Panc1 (cell line): ENCODE measurements at regions not wholly inside any gene's neighbourhood (a gene's known extent, or its start where the extent isn't known, plus 50 kb on each side); places are given as distances from the start of the nearest gene placed in this dataset.

Experiments
- ATAC-seq: fragments of 200-7000 bp; cut with Tn5 transposase; 2 replicates; pipeline ENCODE4 v1.9.1; 2020; ENCODE audit warnings: mild to moderate bottlenecking, moderate library complexity
- BruUV-seq: library from RNA; stranded (reverse); fragments of 400-500 nt; replicated peaks from 2 replicates; lab custom pipeline; 2021; lab: Mats Ljungman, UMichigan
- CTCF ChIA-PET: fragments of 300-600 bp; sonication (Branson Sonifier 250); formaldehyde crosslinking; loops from one replicate; lab custom pipeline; 2022; ENCODE audit warnings: antibody characterized with exemption; lab: Charles Lee
- POLR2A ChIA-PET: fragments of 300-600 bp; sonication (Branson Sonifier 250); formaldehyde crosslinking; loops from one replicate; lab custom pipeline; 2022; ENCODE audit warnings: antibody characterized with exemption; lab: Charles Lee
- DNase-seq: peaks from one replicate; pipeline ENCODE4 v3.0.0-alpha.2; 2010; ENCODE audit warnings: low read depth, low spot score
- H3K27ac ChIP-seq: 2 replicates; pipeline ENCODE4 v1.5.1; 2011; ENCODE audit warnings: mild to moderate bottlenecking, low read length, inconsistent platforms
- H3K27me3 ChIP-seq: fragments of 200-500 bp; sonication (Bioruptor generic); 2 replicates; pipeline ENCODE4 v1.6.0; 2014; ENCODE audit warnings: low read length, inconsistent platforms; ENCODE audit not compliant: control insufficient read depth, insufficient read depth
- H3K36me3 ChIP-seq: fragments of 200-500 bp; sonication (Bioruptor generic); 2 replicates; pipeline ENCODE4 v1.5.1; 2014; ENCODE audit warnings: inconsistent platforms, mild to moderate bottlenecking, low read length, moderate library complexity; ENCODE audit not compliant: control insufficient read depth, insufficient read depth
- H3K4me1 ChIP-seq: 2 replicates; pipeline ENCODE4 v1.5.1; 2011; ENCODE audit warnings: inconsistent platforms, mild to moderate bottlenecking, low read length, moderate library complexity; ENCODE audit not compliant: control insufficient read depth, insufficient read depth
- H3K4me3 ChIP-seq, 2 experiments: 2 replicates each; pipeline ENCODE4 v1.5.1; 2011 to 2012; ENCODE audit warnings: low read depth in 2 of 2, low read length in 2 of 2, mild to moderate bottlenecking in 2 of 2, inconsistent platforms in 1 of 2, moderate library complexity in 1 of 2
- H3K9me3 ChIP-seq: fragments of 200-500 bp; sonication (Bioruptor generic); 2 replicates; pipeline ENCODE4 v1.5.1; 2014; ENCODE audit warnings: low read depth, mild to moderate bottlenecking, inconsistent platforms, low read length, moderate library complexity; ENCODE audit not compliant: control insufficient read depth, insufficient read depth
- POLR2AphosphoS5 ChIP-seq: IDR thresholded peaks from 2 replicates; pipeline ENCODE4 v1.6.1; 2012; ENCODE audit warnings: mild to moderate bottlenecking, low read depth, low read length, moderate library complexity
- SIN3A ChIP-seq: IDR thresholded peaks from 2 replicates; pipeline ENCODE4 v1.6.1; 2012; ENCODE audit warnings: low read depth, mild to moderate bottlenecking, low read length, moderate library complexity, borderline replicate concordance; ENCODE audit not compliant: insufficient read depth
- TCF7L2 ChIP-seq: IDR thresholded peaks from 2 replicates; pipeline ENCODE4 v1.6.1; 2011; ENCODE audit warnings: mild to moderate bottlenecking, low read depth, low read length, inconsistent platforms
- in situ Hi-C: cut with HindIII; loops from 2 replicates; pipeline ENCODE4 v1.10.0; 2016; ENCODE audit warnings: low sequenced_read_pairs, low pct_unique_long_range_greater_than_20kb
- intact Hi-C: fragments of 100-400 bp; cut with micrococcal nuclease; formaldehyde crosslinking; loops from one replicate; pipeline ENCODE4 v1.10.0; 2022; ENCODE audit not compliant: unreplicated experiment
- TF ChIP-seq, protein P1 (sequence below), 2 experiments: IDR thresholded peaks; 2 replicates each; pipeline ENCODE4 v1.6.1; 2011 to 2012; ENCODE audit warnings: low read depth in 2 of 2, control low read depth in 1 of 2, low read length in 1 of 2, mild to moderate bottlenecking in 1 of 2, moderate library complexity in 1 of 2; ENCODE audit not compliant: insufficient read depth in 1 of 2
- TF ChIP-seq, protein P2 (sequence below): fragments of 450-650 bp; IDR thresholded peaks from 2 replicates; pipeline ENCODE4 v1.5.1; 2017; ENCODE audit warnings: mild to moderate bottlenecking

DNA sequence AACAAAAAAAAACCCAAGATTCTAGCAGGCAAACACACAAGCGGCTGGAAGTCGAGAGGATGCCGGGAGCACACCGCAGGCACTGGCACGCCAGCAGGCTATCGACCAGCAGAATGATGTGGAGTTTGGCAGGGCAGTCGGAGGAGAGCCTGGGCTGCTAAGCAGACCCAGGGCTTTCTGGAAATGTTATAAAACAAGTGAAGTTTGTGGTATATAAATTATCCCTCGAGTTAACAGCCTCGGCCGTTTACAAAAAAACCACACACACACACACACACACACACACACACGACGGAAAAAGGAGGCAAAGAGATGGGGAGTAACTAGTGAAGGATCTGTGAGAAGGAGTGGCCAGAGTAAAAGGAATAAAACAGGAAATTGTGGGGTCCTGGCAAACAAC is 87.2 kb upstream of the IVNS1ABP start:
- Histone ChIP-seq H3K27me3 (no peaks in the 10 kb centered on the region), H3K27ac (peak overlapping the region; percentile 54; the same call in 1 of the 2 replicates), H3K4me1 (peaks cover 11% of the 10 kb centered on the region), H3K36me3 (no peaks in the 10 kb centered on the region), H3K9me3 (no peaks in the 10 kb centered on the region), H3K4me3 (peak overlapping the region; percentile 12 to 35)
- BruUV-seq, result no TSS peak
- in situ Hi-C loops, result no loop called here
- ATAC-seq (peak; percentile 70), DNase-seq (no peak)
- TF ChIP-seq TCF7L2 (no peak), SIN3A (no peak), POLR2AphosphoS5 (no peak)
- TF ChIP-seq, protein P1, sequence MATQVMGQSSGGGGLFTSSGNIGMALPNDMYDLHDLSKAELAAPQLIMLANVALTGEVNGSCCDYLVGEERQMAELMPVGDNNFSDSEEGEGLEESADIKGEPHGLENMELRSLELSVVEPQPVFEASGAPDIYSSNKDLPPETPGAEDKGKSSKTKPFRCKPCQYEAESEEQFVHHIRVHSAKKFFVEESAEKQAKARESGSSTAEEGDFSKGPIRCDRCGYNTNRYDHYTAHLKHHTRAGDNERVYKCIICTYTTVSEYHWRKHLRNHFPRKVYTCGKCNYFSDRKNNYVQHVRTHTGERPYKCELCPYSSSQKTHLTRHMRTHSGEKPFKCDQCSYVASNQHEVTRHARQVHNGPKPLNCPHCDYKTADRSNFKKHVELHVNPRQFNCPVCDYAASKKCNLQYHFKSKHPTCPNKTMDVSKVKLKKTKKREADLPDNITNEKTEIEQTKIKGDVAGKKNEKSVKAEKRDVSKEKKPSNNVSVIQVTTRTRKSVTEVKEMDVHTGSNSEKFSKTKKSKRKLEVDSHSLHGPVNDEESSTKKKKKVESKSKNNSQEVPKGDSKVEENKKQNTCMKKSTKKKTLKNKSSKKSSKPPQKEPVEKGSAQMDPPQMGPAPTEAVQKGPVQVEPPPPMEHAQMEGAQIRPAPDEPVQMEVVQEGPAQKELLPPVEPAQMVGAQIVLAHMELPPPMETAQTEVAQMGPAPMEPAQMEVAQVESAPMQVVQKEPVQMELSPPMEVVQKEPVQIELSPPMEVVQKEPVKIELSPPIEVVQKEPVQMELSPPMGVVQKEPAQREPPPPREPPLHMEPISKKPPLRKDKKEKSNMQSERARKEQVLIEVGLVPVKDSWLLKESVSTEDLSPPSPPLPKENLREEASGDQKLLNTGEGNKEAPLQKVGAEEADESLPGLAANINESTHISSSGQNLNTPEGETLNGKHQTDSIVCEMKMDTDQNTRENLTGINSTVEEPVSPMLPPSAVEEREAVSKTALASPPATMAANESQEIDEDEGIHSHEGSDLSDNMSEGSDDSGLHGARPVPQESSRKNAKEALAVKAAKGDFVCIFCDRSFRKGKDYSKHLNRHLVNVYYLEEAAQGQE (IDR thresholded peaks at IDR 0.05; ENCODE audit: insufficient read depth in 1 of 2, low read depth in 2 of 2, low read length in 1 of 2), result no peak
- TF ChIP-seq, protein P2, sequence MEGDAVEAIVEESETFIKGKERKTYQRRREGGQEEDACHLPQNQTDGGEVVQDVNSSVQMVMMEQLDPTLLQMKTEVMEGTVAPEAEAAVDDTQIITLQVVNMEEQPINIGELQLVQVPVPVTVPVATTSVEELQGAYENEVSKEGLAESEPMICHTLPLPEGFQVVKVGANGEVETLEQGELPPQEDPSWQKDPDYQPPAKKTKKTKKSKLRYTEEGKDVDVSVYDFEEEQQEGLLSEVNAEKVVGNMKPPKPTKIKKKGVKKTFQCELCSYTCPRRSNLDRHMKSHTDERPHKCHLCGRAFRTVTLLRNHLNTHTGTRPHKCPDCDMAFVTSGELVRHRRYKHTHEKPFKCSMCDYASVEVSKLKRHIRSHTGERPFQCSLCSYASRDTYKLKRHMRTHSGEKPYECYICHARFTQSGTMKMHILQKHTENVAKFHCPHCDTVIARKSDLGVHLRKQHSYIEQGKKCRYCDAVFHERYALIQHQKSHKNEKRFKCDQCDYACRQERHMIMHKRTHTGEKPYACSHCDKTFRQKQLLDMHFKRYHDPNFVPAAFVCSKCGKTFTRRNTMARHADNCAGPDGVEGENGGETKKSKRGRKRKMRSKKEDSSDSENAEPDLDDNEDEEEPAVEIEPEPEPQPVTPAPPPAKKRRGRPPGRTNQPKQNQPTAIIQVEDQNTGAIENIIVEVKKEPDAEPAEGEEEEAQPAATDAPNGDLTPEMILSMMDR, result no peak
- intact Hi-C loops, result no loop called here
- ChIA-PET CTCF (no interaction called here), POLR2A (no interaction called here)

DNA sequence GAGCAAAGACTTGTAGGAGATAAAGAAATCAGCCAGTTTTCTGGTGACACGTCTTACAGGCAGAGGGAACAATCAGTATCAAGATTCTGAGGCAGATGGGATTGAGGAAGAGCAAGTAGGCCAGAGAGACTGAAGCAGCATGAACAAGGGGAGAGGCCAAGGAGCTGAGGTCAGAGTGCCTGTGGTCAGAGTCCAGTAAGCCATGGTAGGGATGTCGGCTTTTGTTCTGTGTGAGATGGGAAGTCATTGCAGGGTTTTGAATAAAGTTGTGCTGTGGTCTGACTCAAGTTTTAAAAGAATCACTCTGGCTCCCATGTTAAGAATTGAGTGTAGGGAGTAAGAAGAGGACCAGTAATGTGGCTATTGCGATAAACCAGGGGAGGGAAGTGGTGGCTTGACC is 85.9 kb upstream of the IVNS1ABP start:
- CTCF ChIA-PET, result no interaction called here

More for the DNA sequence above, 85.9 kb upstream of the IVNS1ABP start:
- Histone ChIP-seq H3K9me3 (no peaks in the 10 kb centered on the region), H3K27ac (no peak overlapping the region), H3K27me3 (no peaks in the 10 kb centered on the region), H3K4me3 (no peak overlapping the region), H3K36me3 (no peaks in the 10 kb centered on the region), H3K4me1 (peaks cover 11% of the 10 kb centered on the region; the same call in 1 of the 2 replicates)
- DNase-seq, result no peak
- intact Hi-C loops (no loop called here), in situ Hi-C loops (no loop called here)
- POLR2A ChIA-PET, result no interaction called here
- no peak for ATAC-seq
- BruUV-seq, result no TSS peak
- TF ChIP-seq, protein P2, result no peak
- TF ChIP-seq POLR2AphosphoS5 (no peak), SIN3A (no peak)
